Colonic mucosa (tissue), 4 donors: ENCODE measurements at regions not wholly inside any gene's neighbourhood (a gene's known extent, or its start where the extent isn't known, plus 50 kb on each side); places are given as distances from the start of the nearest gene placed in this dataset.

Experiments
- DNase-seq: peaks from one replicate; pipeline ENCODE4 v3.0.0-alpha.2; 2020
- H3K27ac ChIP-seq: fragments of 200-600 bp; one replicate; pipeline ENCODE4 v1.8.0; 2021
- H3K27me3 ChIP-seq: fragments of 200-600 bp; one replicate; pipeline ENCODE4 v1.8.0; 2021
- H3K36me3 ChIP-seq: fragments of 200-600 bp; one replicate; pipeline ENCODE4 v1.8.0; 2021
- H3K4me1 ChIP-seq: fragments of 200-600 bp; one replicate; pipeline ENCODE4 v1.8.0; 2021; ENCODE audit warnings: mild to moderate bottlenecking
- H3K4me3 ChIP-seq: fragments of 200-600 bp; one replicate; pipeline ENCODE4 v1.8.0; 2021
- H3K9ac ChIP-seq, 2 donors: one replicate each; pipeline ENCODE4 v1.7.0; 2013; ENCODE audit warnings: control low read depth in 2 of 2, low read depth in 2 of 2, low read length in 2 of 2
- H3K9me3 ChIP-seq: fragments of 200-600 bp; one replicate; pipeline ENCODE4 v1.8.0; 2021
- CTCF ChIP-seq: fragments of 200-600 bp; IDR thresholded peaks from one replicate; pipeline ENCODE4 v1.8.0; 2022; ENCODE audit warnings: antibody characterized with exemption, mild to moderate bottlenecking
- intact Hi-C: fragments of 100-400 bp; cut with DNase I; formaldehyde crosslinking; loops from one replicate; pipeline ENCODE4 v1.14.1; 2022
- donor health status: healthy.
- donor health status: DM: no; HTN: no; CAD: no.
- donor health status: DM: no; HTN: no; CAD: no.

- H3K27me3 ChIP-seq: no peaks in the 10 kb centered on the region
- no peak overlapping the region for H3K9ac ChIP-seq
Measured at GRCh38 chr3:59247402-59247841, 197.6 kb upstream of the CFAP20DC start.

GRCh38 chr3:59246719-59247401 lies 197.0 kb upstream of the CFAP20DC start:
- Histone ChIP-seq H3K9ac (no peak overlapping the region), H3K27me3 (no peaks in the 10 kb centered on the region), H3K9me3 (no peaks in the 10 kb centered on the region), H3K27ac (no peak overlapping the region), H3K36me3 (no peaks in the 10 kb centered on the region), H3K4me3 (no peak overlapping the region), H3K4me1 (no peaks in the 10 kb centered on the region)
- intact Hi-C loops: no loop called here
- no peak for DNase-seq
- TF ChIP-seq CTCF: no peak

More at GRCh38 chr3:59247402-59247841, 197.6 kb upstream of the CFAP20DC start:
- Histone ChIP-seq H3K9me3 (no peaks in the 10 kb centered on the region), H3K27ac (no peak overlapping the region), H3K4me3 (no peak overlapping the region), H3K4me1 (no peaks in the 10 kb centered on the region), H3K36me3 (no peaks in the 10 kb centered on the region)
- intact Hi-C loops: no loop called here
- TF ChIP-seq CTCF: no peak
- no peak for DNase-seq

DNA sequence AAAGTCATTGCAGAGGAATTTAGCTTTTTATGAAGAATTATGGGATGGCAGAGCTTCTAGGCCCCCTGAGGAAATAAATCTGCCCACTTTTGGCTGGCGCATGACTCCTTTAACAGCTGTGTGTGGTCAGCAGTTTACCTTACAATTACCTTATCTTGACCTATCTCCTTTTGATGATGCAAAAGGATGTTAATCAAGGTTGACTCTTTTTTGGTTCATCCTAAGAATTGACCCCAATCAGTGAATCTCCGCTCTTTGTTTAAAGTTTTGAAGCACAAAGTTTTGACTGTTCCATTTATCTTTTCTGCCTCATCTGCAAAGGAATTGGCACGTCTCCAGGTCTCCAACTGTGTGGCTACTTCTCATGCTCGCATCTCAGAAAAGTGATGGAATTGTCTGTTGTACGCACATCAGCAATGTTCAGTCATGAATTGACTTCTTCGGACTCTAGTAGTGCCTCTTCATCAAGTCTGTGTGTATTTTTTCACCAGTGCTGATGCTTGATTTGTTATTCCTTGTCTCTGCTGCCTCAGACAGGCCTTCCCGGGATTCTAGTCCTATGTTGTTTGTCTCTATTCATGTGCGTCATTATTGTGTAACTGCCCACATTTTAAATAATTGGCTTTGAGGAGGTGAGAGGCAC lies 196.2 kb upstream of the CFAP20DC start:
- no peak overlapping the region for H3K9ac ChIP-seq
- intact Hi-C loops: no loop called here
- no peaks in the 10 kb centered on the region for H3K27me3 ChIP-seq
- H3K9me3 ChIP-seq: no peaks in the 10 kb centered on the region
- H3K27ac ChIP-seq: no peak overlapping the region
- no peaks in the 10 kb centered on the region for H3K36me3 ChIP-seq
- DNase-seq: no peak
- no peak for TF ChIP-seq CTCF
- H3K4me1 ChIP-seq: no peaks in the 10 kb centered on the region
- no peak overlapping the region for H3K4me3 ChIP-seq

DNA sequence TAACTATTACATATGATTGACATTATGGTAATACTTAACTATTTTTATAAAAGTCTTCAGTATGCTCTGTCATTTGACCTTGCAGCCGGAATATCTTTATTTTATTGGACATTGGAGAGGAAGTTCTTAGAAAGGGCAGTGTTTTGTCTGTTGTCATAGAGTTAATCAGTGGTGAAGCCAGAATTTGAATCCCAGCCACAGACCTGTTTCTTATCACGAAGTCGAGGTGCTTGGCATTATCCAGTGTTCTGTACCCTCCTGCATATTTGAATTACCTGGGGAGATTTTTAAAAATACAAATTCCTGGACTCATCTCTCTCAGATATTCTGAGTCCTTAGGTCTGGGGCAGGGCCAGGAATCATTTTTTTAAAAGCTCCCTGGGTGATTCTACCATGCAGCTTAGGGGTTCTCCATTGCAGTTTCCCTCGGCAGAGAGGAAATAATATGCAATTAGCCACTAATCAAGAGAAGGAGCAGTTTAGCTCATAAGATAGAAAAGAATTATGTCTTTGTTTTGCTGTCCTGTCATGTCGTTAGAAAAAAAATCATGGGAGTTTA lies 195.6 kb upstream of the CFAP20DC start:
- H3K27ac ChIP-seq: no peak overlapping the region
- H3K4me1 ChIP-seq: no peaks in the 10 kb centered on the region
- H3K9me3 ChIP-seq: no peaks in the 10 kb centered on the region
- DNase-seq: no peak
- intact Hi-C loops: no loop called here
- no peak overlapping the region for H3K4me3 ChIP-seq
- no peaks in the 10 kb centered on the region for H3K27me3 ChIP-seq
- no peak for TF ChIP-seq CTCF
- H3K9ac ChIP-seq: no peak overlapping the region
- no peaks in the 10 kb centered on the region for H3K36me3 ChIP-seq

DNA sequence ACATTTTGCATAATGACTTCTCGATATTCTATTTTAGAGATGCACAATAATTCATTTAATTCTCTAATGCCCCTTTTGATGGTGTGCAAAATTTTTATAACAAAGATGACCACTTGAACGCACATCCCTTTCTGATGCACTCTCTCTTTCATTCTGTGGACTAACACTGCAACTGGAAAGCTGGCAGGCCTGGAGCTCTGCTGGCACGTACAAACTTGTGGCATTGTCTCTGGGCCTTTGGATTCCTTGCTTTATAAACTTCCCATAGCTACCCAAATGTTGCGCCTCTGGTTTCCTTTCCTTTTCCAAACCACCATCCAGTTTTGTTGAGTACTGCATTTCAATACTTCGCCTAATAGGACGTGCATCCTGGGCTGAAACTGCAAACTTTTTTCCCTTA lies 194.5 kb upstream of the CFAP20DC start:
- no peak for DNase-seq
- Histone ChIP-seq H3K36me3 (no peaks in the 10 kb centered on the region), H3K27me3 (no peaks in the 10 kb centered on the region), H3K9ac (no peak overlapping the region), H3K4me3 (no peak overlapping the region), H3K27ac (no peak overlapping the region), H3K4me1 (no peaks in the 10 kb centered on the region), H3K9me3 (no peaks in the 10 kb centered on the region)
- TF ChIP-seq CTCF: no peak
- intact Hi-C loops: no loop called here
